ENCODE measurements at regions not wholly inside any gene's neighbourhood (a gene's known extent, or its start where the extent isn't known, plus 50 kb on each side); places are given as distances from the start of the nearest gene placed in this dataset.

- Histone ChIP-seq H3K27ac (no peak overlapping the region), H3K79me2 (no peaks in the 10 kb centered on the region), H3K4me2 (no peak overlapping the region), H3K4me1 (ENCODE audit: insufficient read depth) (no peaks in the 10 kb centered on the region), H2AFZ (no peak overlapping the region), H3K4me3 (no peak overlapping the region), H3K36me3 (replicated peaks; ENCODE audit: insufficient read depth, low read depth) (no peaks in the 10 kb centered on the region), H3K9me3 (ENCODE audit: low read depth) (no peaks in the 10 kb centered on the region), H4K20me1 (ENCODE audit: insufficient read depth, poor library complexity, severe bottlenecking) (no peaks in the 10 kb centered on the region), H3K27me3 (no peaks in the 10 kb centered on the region), H3K9me2 (replicated peaks; ENCODE audit: insufficient read depth) (no peaks in the 10 kb centered on the region)
- no peak for DNase-seq (ENCODE audit: low spot score)
- TF ChIP-seq EZH2phosphoT487 (IDR thresholded peaks at IDR 0.05; ENCODE audit: low read depth, severe bottlenecking, unreplicated experiment), result no peak
- TF ChIP-seq EZH2 (IDR thresholded peaks at IDR 0.05; ENCODE audit: borderline replicate concordance), result no peak
- TF ChIP-seq, protein P1, sequence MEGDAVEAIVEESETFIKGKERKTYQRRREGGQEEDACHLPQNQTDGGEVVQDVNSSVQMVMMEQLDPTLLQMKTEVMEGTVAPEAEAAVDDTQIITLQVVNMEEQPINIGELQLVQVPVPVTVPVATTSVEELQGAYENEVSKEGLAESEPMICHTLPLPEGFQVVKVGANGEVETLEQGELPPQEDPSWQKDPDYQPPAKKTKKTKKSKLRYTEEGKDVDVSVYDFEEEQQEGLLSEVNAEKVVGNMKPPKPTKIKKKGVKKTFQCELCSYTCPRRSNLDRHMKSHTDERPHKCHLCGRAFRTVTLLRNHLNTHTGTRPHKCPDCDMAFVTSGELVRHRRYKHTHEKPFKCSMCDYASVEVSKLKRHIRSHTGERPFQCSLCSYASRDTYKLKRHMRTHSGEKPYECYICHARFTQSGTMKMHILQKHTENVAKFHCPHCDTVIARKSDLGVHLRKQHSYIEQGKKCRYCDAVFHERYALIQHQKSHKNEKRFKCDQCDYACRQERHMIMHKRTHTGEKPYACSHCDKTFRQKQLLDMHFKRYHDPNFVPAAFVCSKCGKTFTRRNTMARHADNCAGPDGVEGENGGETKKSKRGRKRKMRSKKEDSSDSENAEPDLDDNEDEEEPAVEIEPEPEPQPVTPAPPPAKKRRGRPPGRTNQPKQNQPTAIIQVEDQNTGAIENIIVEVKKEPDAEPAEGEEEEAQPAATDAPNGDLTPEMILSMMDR (IDR thresholded peaks at IDR 0.05; ENCODE audit: poor library complexity), result no peak
- WGBS (ENCODE audit: low lambda C conversion rate, missing lambda C conversion rate), result 94% methylated on average over 1 of the region's 1 CpG
Observed at GRCh38 chr10:120394446-120394845, 62.6 kb upstream of the PLPP4 start.

DNA sequence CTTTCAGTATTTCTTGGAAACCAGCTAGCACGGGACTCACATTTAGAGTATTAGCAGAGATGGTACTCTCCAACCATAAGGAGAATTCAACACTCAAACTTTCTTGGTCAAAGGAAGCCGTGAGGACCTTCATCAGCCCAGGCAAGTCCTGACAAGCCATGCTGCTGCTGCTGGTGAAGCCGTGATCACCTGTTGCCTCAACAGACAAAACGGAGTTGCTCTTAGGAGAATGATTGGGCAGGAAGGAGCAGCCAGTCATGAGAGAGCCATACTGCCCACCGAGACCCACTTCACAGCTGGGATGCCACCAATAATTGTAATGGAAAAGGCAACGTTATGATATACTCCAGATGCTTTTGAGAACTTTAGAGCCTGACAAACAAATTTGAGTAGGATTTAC lies 60.8 kb upstream of the PLPP4 start:
- Histone ChIP-seq H3K4me2 (no peak overlapping the region), H2AFZ (no peak overlapping the region), H3K79me2 (no peaks in the 10 kb centered on the region), H3K9me3 (ENCODE audit: low read depth) (no peaks in the 10 kb centered on the region), H4K20me1 (ENCODE audit: insufficient read depth, poor library complexity, severe bottlenecking) (no peaks in the 10 kb centered on the region), H3K9me2 (replicated peaks; ENCODE audit: insufficient read depth) (no peaks in the 10 kb centered on the region), H3K27me3 (no peaks in the 10 kb centered on the region), H3K4me1 (ENCODE audit: insufficient read depth) (no peaks in the 10 kb centered on the region), H3K4me3 (no peak overlapping the region), H3K36me3 (replicated peaks; ENCODE audit: insufficient read depth, low read depth) (no peaks in the 10 kb centered on the region), H3K27ac (no peak overlapping the region)
- 83% methylated on average over 6 of the region's 6 CpGs for WGBS (ENCODE audit: low lambda C conversion rate, missing lambda C conversion rate)
- no peak for TF ChIP-seq EZH2 (IDR thresholded peaks at IDR 0.05; ENCODE audit: borderline replicate concordance)
- TF ChIP-seq, protein P1 (IDR thresholded peaks at IDR 0.05; ENCODE audit: poor library complexity), result no peak
- TF ChIP-seq EZH2phosphoT487 (IDR thresholded peaks at IDR 0.05; ENCODE audit: low read depth, severe bottlenecking, unreplicated experiment), result no peak
- no peak for DNase-seq (ENCODE audit: low spot score)

GRCh38 chr10:120398180-120398579 lies 58.8 kb upstream of the PLPP4 start:
- Histone ChIP-seq H3K9me3 (ENCODE audit: low read depth) (no peaks in the 10 kb centered on the region), H3K27me3 (no peaks in the 10 kb centered on the region), H4K20me1 (ENCODE audit: insufficient read depth, poor library complexity, severe bottlenecking) (no peaks in the 10 kb centered on the region), H3K4me2 (no peak overlapping the region), H3K4me3 (no peak overlapping the region), H3K79me2 (no peaks in the 10 kb centered on the region), H3K36me3 (replicated peaks; ENCODE audit: insufficient read depth, low read depth) (no peaks in the 10 kb centered on the region), H2AFZ (no peak overlapping the region), H3K9me2 (replicated peaks; ENCODE audit: insufficient read depth) (no peaks in the 10 kb centered on the region), H3K27ac (no peak overlapping the region), H3K4me1 (ENCODE audit: insufficient read depth) (no peaks in the 10 kb centered on the region)
- no peak for DNase-seq (ENCODE audit: low spot score)
- WGBS (ENCODE audit: low lambda C conversion rate, missing lambda C conversion rate), result 67% methylated on average over 4 of the region's 4 CpGs
- no peak for TF ChIP-seq EZH2 (IDR thresholded peaks at IDR 0.05; ENCODE audit: borderline replicate concordance)
- TF ChIP-seq, protein P1 (IDR thresholded peaks at IDR 0.05; ENCODE audit: poor library complexity), result no peak
- no peak for TF ChIP-seq EZH2phosphoT487 (IDR thresholded peaks at IDR 0.05; ENCODE audit: low read depth, severe bottlenecking, unreplicated experiment)

- H3K79me2 ChIP-seq, result no peaks in the 10 kb centered on the region
- H3K9me3 ChIP-seq (ENCODE audit: low read depth), result no peaks in the 10 kb centered on the region
- H4K20me1 ChIP-seq (ENCODE audit: insufficient read depth, poor library complexity, severe bottlenecking), result no peaks in the 10 kb centered on the region
- no peaks in the 10 kb centered on the region for H3K27me3 ChIP-seq
- H2AFZ ChIP-seq, result no peak overlapping the region
- DNase-seq (ENCODE audit: low spot score), result no peak
- WGBS (ENCODE audit: low lambda C conversion rate, missing lambda C conversion rate), result 80% methylated on average over 1 of the region's 1 CpG
- H3K9me2 ChIP-seq (replicated peaks; ENCODE audit: insufficient read depth), result no peaks in the 10 kb centered on the region
- H3K4me3 ChIP-seq, result no peak overlapping the region
- H3K27ac ChIP-seq, result no peak overlapping the region
- H3K4me1 ChIP-seq (ENCODE audit: insufficient read depth), result no peaks in the 10 kb centered on the region
- TF ChIP-seq EZH2phosphoT487 (IDR thresholded peaks at IDR 0.05; ENCODE audit: low read depth, severe bottlenecking, unreplicated experiment) (no peak), EZH2 (IDR thresholded peaks at IDR 0.05; ENCODE audit: borderline replicate concordance) (no peak)
- TF ChIP-seq, protein P1 (IDR thresholded peaks at IDR 0.05; ENCODE audit: poor library complexity), result no peak
- H3K4me2 ChIP-seq, result no peak overlapping the region
- H3K36me3 ChIP-seq (replicated peaks; ENCODE audit: insufficient read depth, low read depth), result no peaks in the 10 kb centered on the region
Observed at GRCh38 chr10:120400601-120401000, 56.4 kb upstream of the PLPP4 start.
